DMS153 (cell line): ENCODE measurements at regions not wholly inside any gene's neighbourhood (a gene's known extent, or its start where the extent isn't known, plus 50 kb on each side); places are given as distances from the start of the nearest gene placed in this dataset.
"Not testable (repeated sequence)": the region's sequence is repeated elsewhere in the genome, so short reads cannot be mapped to it uniquely, and the experiment has no call there.

ENCODE experiments used
- DNase-seq: peaks from one replicate; lab custom pipeline; 2025; lab: John Stamatoyannopoulos, UW

DNA sequence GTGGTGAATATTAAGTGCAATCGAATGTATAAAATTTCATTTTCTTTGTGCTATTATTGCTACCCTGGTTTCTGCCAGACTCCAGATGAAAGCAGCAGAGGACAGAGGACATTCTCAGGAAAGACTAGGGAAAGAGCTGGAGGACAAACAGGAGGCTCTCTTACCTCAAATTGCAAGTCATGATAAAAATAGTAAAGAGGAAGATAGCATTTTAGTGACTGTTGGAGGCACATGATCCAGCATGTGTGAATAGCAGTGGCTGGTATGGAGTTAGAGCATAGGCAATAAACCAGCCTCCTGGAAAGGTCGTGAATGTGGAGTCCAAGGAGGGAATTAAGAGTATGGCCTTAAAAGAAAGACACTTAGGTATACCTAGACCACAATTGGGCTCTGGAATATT lies 1040.0 kb downstream of the STPG2 start:
- no peak for DNase-seq

DNA sequence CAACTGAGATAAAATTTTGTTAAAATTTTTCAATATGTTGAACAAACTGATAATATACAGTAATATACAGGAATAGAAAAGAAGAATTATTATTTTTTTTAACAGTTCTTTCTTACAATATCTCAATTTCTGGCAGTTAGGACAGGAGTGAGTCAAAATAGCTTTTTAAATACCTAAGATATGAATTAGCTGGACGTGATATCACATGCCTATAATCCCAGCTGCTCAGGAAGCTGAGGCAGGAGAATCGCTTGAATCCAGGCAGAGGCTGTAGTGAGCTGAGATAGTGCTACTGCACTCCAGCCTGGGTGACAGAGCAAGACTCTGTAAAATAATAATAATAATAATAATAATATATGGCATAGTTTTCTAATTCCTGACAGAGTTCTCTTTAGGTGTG lies 1039.3 kb downstream of the STPG2 start:
- DNase-seq: no peak

DNA sequence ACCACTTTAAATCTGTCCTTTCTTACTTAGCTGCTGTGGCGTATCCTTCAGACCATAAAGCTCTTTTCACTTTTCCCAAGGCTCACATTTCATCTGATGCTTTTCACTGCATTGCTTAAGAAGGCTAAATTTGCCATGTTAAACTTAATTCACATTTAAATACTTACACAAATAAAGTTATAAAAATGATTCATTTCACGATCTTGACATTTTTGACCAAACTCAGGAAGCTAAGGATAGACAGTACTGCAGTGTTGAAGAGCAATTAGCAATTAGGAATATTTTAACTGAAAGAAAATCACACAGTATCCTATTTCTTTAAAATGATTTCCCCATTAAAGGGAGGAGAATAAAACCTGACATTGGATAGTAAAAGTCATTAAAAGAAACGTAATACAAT lies 1038.6 kb downstream of the STPG2 start:
- DNase-seq: no peak

DNA sequence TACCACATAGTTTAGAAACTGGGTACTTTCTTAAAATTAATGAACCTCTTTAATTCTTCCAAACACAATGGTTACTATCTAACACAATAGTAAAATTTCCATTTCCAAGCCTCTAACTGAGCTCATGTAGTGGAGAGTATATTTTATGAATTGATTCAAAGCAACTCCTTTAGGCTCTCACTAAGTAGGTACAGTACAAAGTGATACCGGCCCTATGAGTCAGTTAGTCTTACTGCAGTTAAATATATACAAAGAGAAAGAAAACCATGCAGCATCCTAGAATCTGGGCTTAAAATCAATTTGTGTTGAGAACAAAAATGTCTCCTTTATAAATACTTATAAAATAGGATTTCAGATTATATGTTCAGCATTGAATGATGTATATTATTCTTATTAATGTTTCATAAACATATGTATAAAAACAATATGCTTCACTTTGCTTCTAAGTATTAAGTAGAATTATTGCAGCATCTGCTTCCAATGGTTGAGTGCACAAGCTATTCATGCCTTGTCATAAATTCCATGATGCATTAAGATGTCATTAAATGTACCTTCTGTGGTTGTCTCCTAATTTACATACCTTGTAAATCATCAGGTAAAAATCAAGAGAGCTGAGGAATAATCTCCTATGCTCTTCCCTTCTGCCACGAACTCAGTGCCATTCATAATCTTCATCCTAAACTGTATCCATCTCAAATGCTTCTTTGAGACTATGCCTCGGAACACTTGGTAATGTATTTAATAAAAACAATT lies 1037.8 kb downstream of the STPG2 start:
- no peak for DNase-seq

DNA sequence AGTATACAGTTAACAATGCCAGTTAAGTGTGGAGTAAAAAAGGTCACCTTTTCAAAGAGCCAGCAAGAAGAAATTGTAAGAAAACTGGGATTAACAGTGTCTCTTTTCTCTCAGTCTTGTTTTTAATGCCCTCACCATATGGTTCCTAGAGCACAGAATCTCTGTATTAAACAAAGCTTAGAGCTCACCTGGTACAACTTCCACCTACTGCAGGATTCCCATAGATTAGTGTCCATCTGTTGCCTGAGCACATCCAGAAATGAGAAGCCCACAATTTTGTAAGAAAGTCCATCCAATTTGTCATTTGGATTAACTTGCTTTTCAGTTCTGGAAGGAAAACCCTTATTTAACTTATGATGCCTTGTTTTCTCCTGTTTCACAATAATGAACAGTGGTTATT lies 1037.1 kb downstream of the STPG2 start:
- DNase-seq: no peak

DNA sequence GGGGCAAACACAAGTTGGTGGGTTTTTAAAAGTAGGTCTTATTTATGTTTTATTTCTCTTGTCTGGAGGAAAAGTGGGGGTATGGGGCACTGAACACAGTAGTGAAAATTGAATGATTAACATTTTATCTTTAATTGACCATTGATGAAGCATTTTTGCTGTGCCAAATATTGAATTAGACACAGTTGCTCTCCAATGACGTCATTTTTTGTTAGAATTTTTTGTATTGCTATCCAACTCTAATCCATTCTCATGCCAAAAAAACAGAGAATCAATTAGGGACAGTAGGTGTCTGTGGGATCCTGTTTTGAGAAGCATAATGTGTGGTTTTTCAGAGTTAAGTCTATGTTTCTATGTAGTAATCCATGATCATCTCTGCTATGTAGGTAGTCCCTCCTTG lies 1032.8 kb downstream of the STPG2 start:
- DNase-seq: no peak

DNA sequence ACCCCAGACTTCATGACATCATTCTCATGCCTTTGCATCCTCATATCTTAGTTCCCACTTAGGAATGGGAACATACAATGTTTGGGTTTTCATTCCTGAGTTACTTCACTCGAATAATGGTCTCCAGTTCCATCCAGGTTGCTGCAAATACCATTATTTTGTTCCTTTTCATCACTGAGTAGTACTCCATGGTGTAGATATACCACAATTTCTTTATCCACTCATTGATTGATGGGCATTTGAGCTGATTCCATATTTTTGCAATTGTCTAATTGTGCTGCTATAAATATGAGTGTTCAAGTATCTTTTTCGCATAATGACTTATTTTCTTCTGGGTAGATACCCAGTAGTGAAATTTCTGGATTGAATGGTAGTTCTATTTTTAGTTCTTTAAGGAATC lies 1026.8 kb downstream of the STPG2 start:
- no peak for DNase-seq

DNA sequence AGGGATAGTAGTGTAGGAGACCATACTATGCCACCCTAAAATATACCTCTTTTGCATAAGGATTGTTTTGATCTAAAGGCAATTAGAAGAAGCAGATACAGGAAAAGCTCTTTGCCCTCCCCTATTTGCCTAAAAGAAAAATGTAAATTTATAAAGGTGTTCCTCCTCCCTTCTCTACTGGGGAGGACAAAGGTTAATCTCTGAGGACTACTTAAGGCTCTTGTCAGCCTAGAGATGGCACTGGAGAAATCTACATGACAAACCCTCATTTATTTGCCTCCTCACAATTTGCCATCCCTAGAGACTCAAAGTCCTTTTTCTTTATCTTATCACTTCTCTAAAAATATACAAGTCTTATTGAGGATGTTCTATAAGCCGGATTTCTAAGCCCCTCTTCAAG lies 1021.8 kb downstream of the STPG2 start:
- no peak for DNase-seq

DNA sequence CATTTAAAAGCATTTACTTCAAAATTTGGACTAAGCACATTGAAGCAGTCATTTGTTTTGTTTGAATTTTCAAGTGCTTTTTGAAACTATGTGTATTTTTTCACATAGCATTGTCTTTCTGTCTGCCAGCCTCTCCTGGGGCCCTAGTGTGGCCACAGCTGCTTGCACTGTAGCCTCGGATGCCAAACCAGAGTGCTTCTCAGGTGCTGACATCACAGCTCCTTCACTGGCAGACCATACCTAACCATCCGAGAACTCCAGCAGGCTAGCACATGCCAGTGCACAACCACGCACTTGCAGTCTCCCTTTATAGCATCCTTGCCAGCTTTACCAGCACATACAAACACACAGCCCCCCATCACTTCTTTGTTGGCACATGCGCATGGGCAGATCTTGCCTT lies 1019.7 kb downstream of the STPG2 start:
- DNase-seq: no peak

DNA sequence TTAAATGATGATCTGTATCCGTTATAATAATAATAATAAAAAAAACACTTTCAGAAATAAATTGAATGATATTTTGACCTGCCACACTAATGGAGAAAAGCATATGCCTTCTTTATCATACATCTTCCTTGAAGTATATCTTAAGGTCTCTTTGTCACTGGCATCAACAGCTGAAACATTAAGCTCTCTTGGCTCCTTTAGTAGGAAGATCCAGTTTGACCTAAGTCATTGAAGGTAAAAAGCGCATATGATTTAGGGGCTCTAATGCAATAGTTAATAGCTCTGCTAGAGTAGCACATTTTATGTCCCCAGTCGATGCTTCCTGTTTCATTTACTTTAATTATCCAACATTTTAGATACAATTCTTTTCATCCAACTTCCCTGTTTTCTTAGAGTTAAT lies 1010.8 kb downstream of the STPG2 start:
- DNase-seq: no peak

DNA sequence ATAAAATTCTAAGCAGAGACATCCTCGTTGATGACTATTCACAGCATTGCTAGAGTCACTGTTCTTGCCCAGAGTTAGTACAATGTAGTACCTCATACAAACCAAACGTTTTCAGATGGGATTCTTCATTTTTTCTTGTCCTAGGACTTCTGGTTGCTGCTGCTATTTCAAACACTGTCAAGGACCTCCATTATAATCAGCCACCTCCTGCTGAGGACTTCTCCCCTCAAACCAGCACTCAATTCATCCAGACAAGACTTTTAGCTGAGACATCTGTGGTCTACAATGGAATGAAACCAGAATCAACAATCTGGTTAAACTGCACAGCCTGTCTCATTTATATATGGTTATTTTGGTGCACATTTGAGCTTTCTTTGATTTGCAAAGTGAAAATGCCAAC lies 1008.8 kb downstream of the STPG2 start:
- DNase-seq: no peak

DNA sequence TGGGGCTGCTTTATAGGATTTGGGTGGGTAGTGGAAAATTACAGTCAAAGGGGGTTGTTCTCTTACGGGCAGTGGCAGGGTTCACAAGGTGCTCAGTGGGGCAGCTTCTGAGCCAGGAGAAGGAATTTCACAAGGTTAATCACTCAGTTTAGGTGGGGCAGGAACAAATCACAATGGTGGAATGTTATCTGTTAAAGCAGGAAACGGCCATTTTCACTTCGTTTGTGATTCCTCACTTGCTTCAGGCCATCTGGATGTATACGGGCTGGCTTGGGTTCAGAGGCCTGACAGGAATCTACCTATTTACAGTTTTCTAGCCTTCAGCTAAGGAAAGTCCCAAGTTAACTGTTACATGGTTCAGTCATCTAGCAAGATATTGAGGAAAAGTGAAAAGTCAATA lies 1003.5 kb downstream of the STPG2 start:
- DNase-seq: no peak

DNA sequence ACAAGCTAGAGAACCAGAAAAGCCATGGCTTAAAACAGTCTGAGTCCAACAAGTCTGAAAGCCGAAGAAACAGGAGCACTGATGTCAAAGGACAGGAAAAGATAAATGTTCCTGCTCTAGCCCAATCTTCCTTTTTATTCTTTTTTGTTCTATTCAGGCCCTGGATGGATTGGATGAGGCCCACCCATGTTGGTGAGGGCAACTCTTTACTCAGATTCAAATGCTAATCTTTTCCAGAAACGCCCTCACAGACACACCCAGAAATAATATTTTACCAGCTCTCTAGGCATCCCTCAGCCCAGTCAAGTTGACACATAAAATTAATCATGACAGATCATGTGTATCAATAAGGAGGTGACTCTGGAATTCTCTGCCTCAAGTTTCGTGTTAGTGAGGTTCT lies 1002.7 kb downstream of the STPG2 start:
- no peak for DNase-seq

DNA sequence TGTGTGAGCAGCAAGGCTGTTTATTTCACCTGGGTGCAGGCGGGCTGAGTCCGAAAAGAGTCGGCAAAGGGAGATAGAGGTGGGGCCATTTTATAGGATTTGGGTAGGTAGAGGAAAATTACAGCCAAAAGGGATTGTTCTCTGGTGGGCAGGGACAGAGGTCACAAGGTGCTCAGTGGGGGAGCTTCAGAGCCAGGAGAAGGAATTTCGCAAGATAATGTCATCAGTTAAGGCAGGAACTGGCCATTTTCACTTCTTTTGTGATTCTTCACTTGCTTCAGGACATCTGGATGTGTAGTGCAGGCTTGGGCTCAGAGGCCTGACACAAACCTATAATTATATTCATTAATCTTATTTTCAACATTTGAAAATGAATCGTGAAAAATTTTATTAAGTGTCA lies 1001.9 kb downstream of the STPG2 start:
- not testable (repeated sequence) for DNase-seq

DNA sequence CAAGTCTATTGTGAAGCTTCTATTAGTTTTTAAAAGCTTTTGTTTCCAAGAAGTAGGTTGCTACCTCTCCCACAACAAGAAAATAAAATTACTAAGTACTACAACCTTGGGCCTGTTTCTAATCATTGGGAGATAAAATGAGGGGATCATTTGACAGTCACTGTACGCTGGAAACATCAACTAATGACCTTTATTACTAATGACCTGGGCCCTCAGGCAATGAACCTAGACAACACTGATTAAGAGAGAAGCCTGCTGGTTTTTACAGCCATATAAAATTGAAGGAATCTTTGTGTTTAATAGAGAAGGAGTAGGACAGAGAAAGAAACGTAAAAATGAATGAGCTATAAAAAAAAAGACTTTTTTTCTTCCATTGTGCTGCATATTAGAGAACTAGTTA lies 1000.9 kb downstream of the STPG2 start:
- DNase-seq: no peak

DNA sequence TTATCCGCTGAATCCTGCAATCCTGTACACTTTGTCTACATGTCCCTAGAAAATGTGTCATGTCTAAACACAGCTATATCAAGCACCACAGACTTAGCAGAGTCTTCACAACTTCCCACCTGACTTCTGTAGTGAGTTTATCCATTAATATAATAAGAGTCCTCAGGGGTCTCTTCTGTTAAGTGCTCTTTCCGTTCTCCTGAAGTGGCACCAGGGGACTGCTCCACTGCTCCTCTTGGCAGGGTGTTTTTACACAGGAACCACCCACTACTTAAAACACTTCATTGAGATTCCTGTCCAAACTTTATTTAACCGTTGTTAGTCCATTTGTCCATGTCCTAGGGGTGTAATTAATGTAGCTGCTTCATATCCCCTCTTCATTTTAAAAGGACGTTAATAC lies 1000.4 kb downstream of the STPG2 start:
- DNase-seq: no peak

DNA sequence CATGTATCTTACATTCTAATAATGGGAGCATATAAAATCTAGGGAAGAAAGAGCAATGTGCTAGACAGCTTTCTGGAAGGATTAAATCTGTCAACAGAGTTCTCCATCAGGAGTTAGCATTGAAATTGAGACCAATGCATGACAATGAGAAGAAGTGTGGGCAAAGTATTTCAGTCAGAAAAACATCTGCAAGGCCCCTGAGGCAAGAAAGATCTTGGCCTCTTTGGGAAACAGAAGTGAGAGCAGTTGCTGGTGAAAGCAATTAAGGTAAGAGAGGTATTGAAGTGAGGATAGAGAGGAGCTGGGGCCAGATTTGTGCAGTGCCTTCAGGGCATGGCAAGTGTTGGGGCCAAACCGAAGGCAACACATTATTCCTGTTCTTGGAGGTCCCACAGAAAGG lies 999.1 kb downstream of the STPG2 start:
- DNase-seq: no peak

DNA sequence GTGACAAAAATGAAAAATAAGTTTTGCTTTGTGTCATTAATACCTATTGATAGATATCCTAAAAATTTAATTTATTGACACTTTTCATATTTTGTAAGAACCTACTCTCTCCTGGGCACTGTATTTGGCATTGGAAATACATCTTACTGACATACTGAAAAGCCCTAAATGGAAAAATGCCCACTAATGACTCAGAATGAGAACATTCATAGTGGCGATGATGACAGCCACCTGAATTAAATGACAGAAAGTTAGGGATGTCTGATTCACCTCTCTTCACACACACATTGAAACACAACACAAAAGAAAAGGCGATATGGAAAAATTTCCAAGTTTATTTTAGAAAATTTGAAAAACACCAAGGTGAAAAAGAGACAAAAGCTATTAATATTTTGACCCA lies 992.3 kb downstream of the STPG2 start:
- no peak for DNase-seq

DNA sequence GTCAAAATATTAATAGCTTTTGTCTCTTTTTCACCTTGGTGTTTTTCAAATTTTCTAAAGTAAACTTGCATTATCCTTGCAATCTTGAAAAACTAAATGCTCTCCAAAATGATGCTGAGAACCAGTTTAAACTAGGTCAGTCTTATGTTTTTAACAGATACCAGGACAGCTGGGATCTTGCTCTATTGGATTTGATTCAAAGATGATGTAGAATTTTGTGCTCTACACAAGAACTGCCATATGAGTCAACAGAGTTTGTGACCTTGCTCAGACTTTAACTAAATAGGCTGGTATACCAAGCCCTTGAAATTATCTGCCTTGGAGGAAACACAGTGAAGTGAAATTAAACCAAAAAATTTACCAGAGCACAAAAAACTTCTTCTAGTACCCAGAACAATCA lies 991.1 kb downstream of the STPG2 start:
- DNase-seq: no peak

DNA sequence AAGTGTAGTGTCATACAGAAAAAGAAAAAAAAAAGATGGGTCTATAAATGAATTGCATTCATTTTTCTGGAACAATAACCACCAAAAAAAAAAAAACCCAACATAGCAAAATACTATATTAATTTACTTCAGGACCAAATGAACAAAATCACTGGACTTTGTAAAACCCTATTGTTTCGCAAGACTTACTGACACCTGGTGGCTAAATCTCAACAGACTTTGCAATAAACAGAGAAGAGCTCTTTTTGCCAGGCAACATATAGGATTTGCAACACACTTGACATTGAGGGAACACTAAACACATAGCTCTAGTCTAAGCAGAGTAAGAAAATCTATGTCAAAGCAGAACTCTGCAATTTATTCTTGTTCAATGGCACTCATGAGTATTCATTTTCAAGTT lies 990.2 kb downstream of the STPG2 start:
- DNase-seq: peak; percentile 32

DNA sequence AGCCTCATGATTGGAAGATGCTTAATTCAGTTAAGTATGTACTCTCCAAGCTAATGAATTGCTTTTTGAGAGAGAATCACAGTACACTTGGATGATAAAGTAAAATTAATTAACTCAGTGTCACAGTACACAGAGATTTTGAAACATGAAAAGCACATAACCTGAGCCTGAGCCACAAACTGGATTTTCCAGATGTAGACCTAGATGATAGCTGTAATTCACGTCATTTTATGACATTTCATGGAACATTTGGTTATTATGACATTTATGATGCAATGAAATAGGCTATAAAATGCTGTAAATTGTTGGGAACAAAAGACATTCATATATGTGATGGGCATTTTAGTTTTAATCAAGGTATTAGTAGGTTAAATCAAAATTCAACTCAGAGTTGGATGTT lies 983.7 kb downstream of the STPG2 start:
- DNase-seq: no peak

DNA sequence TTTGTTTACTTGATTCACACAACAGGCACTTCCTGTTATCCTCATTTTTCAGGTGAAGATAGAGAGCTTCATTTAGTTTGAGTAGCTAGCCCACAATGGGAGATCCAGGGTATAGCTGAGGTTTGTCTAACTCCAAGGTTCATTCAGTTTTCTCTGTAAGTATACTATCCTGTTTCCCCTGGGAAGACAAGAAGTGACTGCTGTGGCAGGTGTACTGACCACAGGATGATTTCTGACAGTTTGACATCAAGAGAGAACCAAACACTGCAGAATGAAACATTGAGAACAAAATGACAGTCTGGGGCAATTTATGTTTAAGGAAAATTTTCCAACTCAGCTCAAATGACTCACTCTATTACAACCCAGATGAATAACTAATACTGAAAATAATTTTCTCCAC lies 958.0 kb downstream of the STPG2 start:
- DNase-seq: no peak

DNA sequence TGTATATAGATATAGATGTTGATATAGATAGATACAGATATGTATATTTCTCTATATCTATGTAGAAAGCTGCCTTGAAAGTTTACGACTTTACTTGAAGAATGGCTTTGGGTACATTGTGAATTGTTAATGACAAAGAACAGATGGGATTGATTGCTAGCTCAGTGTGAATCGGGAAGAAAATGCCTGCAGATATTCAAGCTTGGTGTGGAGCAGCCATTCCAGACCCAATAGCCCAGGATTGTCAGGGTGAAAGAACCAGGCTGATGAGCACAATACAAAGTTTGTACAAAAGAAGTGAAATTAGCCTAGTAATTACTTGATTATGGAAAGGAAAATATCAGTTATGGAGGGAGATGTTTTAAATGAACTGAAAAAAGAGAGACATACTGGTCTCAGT lies 946.2 kb downstream of the STPG2 start:
- no peak for DNase-seq

DNA sequence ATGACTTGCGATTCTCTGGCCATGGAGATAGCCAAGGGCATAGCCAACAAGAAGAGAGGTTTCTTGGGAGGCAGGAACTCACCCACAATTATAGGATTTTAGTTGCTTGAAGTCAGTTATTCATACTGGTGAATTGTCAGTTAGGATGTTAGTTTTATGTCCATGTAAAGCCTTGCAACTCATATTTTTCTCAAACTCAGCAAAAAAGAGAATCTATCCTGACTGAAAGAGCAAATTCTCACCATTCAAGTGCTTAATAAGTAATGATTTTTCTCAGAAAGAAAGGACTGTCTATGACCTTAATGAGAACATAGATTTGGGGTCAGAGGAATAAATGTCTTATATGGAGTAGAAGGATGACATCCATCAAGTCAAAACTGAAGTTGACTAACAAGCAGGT lies 934.5 kb downstream of the STPG2 start:
- no peak for DNase-seq
